Cerebellar cortex (tissue), 1 donor: ENCODE measurements at regions not wholly inside any gene's neighbourhood (a gene's known extent, or its start where the extent isn't known, plus 50 kb on each side); places are given as distances from the start of the nearest gene placed in this dataset.
"Not testable (repeated sequence)": the region's sequence is repeated elsewhere in the genome, so short reads cannot be mapped to it uniquely, and the experiment has no call there.

Experiments
- DNase-seq: peaks from one replicate; pipeline ENCODE4 v3.0.0-alpha.2; 2015; ENCODE audit warnings: low spot score

DNA sequence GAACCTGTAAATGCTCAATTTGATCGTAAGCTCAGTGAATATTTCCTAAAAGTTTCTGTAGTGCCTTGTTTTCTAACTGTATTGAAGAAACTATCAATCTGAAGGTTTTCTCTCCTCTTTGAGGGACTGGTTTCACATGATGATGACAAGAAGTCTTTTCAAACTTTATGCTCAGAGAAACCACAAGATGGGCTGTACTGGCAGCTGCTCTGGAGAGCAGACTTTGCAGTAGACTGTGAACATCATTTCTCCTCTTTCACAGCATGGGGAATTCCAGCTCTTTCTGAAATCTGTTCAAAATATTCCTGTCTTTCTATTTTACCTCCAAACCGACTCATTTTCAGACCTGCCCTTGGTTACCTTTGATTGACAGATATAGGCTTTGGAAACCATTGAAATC is 194.4 kb downstream of the IZUMO3 start:
- DNase-seq = no peak

DNA sequence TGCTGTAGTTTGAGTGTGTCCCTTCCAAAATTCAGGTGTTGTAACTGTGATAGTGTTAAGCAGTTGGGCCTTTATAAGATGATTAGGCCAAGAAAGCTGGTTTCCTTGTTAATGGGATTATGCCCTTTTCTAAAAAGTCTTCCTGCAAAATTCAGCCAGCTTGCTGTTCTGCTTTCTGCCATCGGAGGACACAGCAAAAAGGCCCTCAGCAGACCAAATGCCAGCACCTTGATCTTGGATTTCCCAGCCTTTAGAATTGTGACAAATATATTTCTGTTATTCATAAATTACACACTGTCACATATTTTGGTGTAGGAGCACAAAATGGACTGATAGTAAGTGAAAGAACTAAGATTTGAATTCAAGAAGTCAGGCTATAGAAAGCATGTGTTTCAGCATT is 203.2 kb downstream of the IZUMO3 start:
- no peak for DNase-seq

DNA sequence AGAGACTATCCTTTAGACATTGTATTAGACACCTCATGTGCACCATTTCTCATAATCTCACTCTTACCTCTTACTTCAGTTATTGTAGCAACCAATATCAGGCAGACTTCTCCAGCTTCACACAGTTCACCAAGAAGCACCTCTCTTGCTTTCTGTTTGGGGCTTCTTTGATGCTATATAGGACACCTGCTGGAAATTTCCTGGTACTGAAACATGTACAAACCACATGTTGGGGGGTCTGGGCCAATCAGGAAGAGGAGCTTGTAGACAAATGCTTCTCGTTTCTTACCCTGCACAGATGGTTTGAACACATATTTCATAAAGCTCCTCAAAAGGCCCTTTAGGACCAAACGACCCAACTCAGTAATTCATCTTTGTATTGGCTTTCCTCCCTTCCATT is 212.1 kb downstream of the IZUMO3 start:
- DNase-seq = no peak

DNA sequence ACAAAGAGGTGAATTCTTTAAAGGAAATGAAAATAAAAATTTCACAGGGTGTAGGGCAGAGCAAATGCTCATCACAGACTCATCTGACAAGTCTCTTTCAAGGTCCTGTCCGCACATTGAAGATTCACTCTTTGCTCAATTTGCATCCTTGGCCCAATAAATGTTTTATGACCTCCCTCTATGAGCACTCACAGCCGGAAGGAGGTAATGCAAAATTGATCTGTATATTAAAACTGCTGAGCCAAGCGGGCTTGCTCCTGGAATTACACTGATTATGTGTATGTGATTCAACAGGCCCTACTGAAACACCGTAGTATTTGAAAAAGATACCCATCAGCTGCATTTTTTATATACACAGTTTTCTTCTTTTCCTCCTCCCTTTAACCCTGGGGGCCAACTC is 246.8 kb downstream of the IZUMO3 start:
- DNase-seq = no peak

DNA sequence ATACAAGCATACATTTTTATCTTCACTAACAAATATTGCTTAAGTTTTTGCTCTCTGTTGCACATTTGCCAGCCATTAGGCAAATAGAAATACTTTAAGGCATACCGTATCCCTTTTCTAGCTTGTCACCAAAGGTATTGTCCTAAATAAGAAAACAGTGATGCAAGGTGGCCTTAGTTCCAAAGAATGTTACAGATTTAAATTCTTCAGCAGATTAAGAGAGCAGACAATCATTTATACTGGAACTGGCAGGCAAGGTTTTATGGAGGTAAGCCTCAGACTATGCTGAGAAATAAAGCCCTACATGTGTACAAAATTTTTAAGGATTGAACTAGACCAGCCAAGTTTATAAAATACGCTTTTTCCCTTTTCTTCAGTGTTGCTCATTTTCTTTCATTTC is 247.8 kb downstream of the IZUMO3 start:
- DNase-seq = no peak

DNA sequence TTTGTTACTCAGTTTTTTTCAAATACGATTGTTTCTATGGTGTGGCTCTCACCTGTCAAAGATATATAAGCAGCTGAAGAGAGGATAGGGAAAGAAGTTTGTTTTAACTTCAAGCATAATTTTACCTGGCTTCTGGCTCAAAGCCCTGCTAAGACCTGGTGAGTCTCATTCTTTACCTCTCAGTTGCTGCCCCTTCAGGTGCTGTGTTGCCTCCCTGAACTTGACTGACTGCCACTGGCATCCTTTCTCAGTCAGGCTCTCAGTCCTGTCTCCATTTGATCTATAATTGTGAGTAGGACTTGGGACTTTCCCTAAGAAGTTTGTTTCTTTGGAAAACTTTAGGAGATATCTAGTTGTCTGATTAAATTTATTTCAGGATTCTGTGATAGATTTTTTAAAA is 249.6 kb downstream of the IZUMO3 start:
- DNase-seq = no peak

DNA sequence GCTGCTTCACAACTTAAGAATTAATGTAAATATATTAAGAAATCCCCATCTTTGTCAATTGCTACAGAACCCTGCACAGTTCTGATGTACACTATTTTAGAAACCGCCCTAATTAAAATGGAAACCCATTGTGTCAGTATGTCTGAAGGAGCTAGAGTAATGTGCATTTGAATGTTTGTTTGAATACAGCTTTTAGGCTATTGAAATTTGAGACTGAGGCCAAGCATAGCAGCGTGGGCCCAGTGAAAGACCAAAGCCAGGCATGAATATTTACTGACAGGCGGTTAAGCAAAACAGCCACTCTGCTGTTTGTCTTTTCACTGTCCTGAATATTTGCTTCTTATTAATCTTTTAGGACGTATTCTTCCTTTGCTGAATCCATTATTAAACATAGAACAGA is 252.3 kb downstream of the IZUMO3 start:
- DNase-seq = no peak

DNA sequence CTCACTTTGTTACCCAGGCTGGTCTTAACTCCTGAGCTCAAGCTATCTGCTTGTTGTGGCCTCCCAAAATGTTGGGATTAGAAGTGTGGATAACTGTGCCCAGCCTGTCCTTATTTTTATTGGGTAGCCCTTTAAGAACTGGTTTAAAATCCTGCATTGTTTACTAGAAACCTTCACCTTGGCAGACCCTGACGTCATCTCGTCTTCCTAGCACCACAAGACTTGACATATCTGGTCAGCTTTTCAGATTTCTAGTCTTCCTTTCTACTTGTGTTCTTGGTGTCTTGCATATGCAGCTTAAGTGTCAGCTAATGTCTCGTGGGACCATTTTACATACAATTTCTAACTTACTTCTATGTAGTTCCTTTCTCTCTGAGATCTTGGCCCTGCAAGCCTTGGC is 258.9 kb downstream of the IZUMO3 start:
- DNase-seq = no peak

DNA sequence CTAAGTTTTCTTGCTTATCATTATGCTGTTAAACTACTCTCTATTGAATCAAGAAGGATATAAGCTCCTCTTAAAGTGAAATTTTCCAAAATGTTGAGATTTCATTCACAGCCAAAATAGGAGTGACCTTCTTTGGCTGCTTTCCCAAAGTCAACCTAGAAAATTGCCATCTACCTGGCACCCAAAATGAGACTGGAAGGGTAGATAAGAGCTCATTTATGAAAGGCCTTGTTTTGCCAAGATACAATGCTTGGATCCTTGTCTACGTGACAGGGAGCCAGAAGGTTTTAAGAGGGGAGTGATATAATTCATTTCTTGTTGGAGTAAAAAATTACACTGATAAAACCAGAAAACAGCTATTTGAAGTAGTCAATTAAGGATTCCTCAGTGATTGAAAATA is 287.1 kb downstream of the IZUMO3 start:
- peak; percentile 65 for DNase-seq

DNA sequence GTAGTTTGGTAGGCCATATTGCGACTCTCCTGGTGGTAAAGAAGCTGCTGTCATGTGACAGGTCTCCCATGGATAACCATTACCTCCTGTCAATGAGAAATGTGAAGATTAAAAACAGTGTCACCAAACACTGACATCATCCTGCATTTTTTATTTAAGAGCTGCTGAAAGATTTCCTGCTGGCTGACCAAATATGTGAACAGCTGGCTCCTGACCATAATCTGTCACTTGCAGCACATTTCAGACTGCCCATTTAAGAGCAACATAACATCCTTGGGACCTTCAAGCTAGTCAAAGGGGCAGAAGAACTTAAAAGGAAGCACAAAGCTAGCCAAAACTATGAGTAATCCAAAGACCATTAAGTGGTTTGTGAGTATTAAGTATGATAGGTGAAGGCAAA is 288.0 kb downstream of the IZUMO3 start:
- DNase-seq = peak; percentile 64

DNA sequence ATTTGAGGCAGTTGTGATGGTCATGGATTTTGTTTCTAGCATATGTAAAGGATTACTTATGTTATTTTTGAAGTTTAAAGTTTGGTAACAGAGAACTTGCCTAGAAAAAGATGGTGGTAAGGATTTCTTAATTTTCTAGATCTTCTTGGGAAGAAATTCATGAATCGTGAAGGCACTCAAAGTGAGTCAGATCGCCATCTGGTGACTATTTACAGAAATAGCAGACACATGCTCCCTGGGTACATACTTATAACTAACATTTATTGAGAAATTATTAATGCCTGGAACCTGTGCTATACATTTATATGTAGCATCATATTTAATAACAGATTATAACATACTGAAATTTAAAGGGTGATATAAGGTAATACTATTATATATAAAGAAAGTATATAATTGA is 299.7 kb downstream of the IZUMO3 start:
- DNase-seq = peak; percentile 3

DNA sequence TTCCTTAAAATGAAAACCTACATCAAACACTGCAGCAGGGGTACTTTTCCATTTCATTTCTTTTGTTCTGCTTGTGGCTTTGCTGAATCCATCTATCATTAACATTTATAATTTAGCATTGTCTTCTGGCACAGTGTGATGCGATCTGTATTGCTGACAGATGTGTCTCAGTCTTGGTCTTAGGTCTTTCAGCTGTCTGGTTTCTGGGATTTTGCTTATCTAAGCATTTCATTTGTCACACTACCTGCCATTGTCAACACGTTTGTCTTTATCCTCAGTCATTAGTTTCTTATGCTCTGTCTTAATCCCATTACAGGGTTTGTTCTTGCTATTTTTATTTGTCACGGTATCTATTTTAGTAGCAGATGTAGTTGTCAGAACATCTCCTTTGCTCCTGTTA is 303.1 kb downstream of the IZUMO3 start:
- no peak for DNase-seq

DNA sequence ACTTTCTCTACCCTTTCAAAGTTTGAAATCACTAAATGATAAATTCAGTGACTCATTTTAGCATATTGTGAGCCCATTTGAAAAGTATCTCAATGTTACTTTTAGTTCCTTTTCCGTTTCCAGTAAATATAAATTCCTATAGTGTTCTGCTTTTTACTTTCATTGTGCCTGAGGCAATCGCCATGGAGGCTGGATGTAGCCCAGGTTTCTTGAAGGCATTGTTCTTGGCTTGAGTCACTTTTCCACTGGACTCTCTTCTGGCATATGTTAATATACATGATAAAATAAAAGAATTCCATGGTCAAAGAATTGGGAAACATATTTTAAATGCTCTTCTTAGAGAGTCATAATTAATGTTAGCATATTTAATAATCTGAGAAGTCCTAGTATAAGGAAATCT is 327.0 kb downstream of the IZUMO3 start:
- no peak for DNase-seq

DNA sequence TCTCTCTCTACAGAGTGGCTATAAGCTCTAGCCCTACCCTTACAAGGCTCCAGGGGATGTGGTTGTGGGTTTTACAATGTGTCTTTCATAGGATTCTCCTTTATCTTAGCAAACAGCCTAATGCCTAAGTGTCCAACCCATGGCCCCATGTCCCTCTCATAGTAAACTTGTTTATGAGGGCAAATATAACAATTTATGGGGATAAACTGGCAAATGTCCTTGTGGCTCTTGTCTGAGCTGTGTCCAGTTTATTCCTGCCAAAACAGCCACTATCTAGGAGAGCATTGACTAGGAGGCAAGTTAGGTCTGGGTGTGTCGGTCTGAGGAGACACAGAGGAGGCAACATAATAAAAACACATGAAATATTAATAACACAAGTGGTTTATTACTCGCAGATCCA is 335.1 kb downstream of the IZUMO3 start:
- no peak for DNase-seq

DNA sequence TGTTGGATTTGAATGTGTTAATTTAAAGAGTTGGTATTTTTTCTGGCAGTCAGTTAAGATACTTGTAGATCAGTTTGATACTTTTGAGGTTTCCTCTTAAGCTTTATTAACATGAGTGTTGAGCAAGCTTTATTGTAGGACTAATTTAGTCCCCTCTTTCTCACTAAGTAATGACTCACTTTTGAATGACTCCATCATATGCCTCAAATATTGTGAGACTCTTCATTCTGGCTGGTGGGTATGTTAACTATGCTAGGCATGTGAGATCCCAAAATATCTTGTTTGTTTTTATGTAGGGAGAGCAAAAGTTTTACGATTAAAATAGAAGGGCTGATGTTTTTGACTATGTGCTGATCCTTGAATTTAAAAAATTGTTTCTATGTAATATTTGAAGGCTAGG is 355.7 kb downstream of the IZUMO3 start:
- DNase-seq = no peak

DNA sequence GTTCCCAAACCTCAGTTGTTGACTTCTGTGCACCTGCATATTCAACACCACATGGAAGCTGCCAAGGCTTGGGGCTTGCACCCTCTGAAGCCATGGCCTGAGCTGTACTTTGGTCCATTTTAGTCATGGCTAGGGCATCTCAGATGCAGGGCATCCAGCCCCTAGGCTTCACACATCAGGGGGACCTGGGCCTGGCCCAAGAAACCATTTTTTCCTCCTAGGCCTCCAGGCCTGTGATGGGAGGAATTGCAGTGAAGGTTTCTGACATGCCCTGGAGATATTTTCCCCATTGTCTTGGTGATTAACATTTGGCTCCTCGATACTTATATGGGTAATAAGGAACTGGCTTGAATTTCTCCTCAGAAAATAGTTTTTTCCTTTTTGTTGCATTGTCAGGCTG is 354.5 kb upstream of the ELAVL2 start:
- DNase-seq = not testable (repeated sequence)

DNA sequence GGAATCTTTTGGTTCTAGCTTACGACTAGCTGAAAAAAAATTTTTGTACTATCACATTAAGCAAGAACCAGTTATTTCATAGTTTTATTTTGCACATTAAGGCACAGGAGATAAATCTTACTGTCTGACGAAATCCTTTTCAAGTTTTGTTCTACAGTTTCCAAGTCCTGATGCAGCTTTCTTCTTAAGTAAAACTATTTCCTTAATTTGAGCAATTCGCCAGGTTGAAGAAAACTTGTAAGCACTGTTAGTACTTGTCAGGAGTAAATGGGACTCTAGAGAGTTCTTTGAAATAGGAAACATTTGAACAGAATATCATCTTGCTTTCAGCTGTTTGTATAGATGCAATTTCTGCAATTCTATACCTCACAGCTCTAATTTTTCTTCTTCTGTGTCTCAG is 318.8 kb upstream of the ELAVL2 start:
- no peak for DNase-seq

DNA sequence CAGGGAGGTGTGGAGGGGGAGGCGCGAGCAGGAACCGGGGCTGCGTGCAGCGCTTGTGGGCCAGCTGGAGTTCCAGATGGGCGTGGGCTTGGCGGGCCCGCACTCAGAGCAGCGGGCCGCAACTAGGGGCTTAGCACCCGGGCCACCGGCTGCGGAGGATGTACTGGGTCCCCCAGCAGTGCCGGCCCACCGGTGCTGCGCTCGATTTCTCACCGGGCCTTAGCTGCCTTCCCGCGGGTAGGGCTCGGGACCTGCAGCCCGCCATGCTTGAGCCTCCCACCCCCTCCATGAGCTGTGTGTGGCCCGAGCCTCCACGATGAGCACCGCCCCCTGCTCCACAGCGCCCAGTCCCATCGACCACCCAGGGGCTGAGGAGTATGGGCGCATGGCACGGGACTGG is 309.0 kb upstream of the ELAVL2 start:
- not testable (repeated sequence) for DNase-seq

DNA sequence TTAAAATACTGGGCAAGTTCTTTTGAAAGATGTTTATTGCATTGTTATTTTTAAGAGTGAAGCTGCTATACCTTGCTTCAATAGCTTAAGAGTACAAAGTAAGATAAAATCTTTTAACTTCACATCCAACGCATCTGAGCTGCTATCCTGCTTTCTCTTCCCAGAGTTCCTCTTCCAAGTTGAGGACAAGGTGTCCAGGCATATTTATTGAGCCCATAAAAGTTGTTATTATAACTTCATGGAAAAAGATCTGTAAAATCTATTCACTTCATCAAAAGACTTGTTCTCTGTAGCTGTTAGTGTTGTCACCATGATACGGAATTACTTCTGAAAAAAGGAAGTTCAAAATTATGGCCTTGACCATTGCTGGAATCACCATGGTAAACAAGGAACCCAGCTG is 306.2 kb upstream of the ELAVL2 start:
- DNase-seq = no peak

DNA sequence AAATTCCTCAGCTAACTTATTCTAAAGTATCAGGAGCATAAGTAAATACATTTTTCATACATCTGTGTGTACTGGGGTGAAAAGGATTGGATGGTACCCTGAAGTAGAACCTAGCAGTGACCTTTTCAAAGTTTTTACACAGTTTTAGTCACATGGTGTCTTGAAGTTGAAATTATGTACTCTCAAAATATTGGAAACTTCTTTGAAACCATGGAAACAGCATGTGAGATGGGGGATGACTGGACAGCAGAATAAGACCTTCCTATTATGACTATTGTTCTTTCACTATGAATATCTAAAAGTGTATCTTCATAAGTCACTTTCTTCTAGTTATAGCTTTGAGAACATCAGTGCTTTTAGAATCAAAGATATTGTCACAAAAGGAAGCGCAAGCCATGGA is 301.5 kb upstream of the ELAVL2 start:
- no peak for DNase-seq

DNA sequence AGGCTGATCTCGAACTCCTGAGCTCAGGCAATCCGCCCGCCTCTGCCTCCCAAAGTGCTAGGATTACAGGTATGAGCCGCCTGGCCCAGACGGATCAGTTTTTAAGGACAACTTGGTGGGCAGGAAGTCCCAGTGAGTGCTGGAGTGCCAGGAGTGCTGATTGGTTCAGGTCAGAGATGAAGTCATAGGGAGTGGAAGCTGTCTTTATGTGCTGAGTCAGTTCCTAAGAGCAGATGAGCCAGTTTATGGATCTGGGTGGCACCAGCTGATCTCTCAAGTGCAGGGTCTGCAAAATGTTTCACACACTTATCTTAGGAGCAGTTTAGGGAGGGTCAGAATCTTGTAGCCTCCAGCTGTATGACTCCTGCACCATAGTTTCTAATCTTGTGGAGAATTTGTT is 292.1 kb upstream of the ELAVL2 start:
- DNase-seq = no peak

DNA sequence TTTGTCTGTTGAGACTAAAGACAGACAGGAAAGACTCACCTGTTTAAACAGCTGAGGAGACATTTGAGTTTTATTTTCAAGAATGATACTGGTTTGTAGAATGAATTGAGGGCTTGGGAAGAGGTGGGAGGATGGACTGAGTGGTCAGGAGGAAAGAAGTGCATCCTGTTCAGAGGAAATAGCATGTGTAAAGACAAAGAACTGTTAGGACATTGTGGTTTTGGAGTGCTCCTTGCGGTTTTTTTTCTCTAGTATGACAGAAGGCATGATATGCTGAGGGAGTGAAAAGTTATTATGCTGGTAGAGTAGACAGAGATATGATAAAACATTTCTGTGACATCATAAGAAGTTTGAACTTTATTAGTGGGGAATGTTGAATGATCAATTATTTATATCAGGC is 270.7 kb upstream of the ELAVL2 start:
- DNase-seq = no peak

DNA sequence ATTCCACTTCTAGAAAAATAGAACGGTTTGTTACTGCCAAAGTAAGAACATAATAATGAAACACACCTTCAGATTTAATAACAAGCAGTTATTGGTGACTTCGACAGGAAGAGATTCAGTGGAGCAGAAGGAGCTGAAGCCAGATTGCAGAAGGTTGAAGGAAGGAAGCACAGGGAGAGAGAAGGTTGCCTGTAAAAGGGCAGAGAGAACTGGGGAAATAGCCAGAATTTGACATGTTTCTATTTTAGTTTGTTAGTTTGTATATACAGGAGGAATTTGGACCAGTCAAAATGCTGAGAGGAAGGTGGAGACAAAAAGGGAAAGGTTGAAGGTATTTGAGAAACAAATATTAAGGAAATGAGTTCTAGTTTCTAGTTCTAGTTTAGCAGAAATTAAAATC is 269.2 kb upstream of the ELAVL2 start:
- peak; percentile 89 for DNase-seq

DNA sequence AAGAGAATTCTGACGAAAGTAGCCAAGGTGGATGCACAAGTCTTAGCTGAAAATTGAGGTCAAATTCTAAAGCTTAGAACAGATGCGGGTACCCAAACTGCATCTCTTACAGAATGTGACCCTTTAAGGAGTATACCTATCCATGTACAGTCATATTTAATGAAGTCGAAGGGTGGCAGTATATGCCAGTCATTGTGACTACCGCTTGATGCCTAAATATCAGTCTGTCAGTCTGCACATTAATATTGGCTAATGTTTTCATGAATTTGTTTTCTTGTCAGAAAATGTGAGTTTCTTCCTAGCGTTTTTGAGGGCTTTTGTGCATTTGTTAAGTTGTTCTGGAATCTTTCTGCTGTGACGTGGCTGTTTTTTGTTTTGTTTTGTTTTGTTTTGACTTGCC is 264.5 kb upstream of the ELAVL2 start:
- no peak for DNase-seq

DNA sequence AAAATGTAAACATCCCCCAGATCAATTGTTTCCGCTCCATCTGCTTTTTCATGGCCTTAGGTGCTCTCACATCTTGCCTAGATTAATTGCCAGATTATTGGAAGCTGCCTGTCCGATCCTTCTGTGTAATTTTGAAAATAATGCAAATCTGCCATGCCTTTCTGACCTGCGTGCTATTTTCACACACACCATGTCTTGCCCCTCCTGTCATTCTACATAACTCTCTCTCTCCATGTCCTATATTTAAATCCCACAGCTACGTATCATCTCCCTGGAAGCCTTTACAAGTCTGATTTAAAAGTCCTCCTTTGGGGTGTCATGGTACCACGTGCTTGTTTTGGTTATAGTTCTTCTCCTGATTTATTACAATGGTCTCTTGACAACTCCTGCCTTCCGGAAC is 247.6 kb upstream of the ELAVL2 start:
- DNase-seq = no peak
